ENCODE measurements at regions not wholly inside any gene's neighbourhood (a gene's known extent, or its start where the extent isn't known, plus 50 kb on each side); places are given as distances from the start of the nearest gene placed in this dataset.

DNA sequence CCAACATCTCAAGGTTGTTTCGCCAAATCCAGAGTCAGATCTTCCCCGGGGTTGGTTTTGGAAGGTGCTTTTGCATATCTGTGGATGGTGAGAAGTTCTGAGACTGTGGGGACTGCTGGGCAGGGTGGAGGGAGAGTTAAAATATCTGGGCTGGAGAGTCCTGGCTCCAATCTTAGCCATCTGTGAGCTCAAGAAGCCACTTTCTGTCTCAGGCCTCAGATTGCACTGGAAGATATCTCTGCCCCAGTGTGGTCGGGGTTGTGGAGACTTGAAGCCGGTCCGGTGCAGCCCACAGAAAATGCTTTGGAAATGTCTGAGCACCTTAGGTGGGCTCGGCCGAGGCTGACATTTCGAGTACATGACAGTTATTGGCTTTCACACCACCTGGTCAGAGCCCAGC, 72.2 kb upstream of the SFMBT2 start (continued):
- TF ChIP-seq, protein P1, sequence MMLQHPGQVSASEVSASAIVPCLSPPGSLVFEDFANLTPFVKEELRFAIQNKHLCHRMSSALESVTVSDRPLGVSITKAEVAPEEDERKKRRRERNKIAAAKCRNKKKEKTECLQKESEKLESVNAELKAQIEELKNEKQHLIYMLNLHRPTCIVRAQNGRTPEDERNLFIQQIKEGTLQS (IDR thresholded peaks at IDR 0.05; ENCODE audit: insufficient read depth, low read depth, low read length), result no peak
- TF ChIP-seq CEBPB (IDR thresholded peaks at IDR 0.05; ENCODE audit: low read depth, low read length), result no peak
- TF ChIP-seq RXRA (IDR thresholded peaks at IDR 0.05; ENCODE audit: insufficient read depth, low read depth, low read length), result no peak
- TF ChIP-seq SP1 (IDR thresholded peaks at IDR 0.05; ENCODE audit: low read depth, low read length), result no peak
- TF ChIP-seq PHF8 (conservative IDR thresholded peaks at IDR 0.05; ENCODE audit: low read depth, low read length), result no peak

All from H1 (cell line).